Esophagus (tissue), 2 donors: ENCODE measurements at regions not wholly inside any gene's neighbourhood (a gene's known extent, or its start where the extent isn't known, plus 50 kb on each side); places are given as distances from the start of the nearest gene placed in this dataset.

Experiments
- H3K27ac ChIP-seq, 2 donors: one replicate each; pipeline ENCODE4 v1.5.1; 2013; ENCODE audit warnings: low read depth in 2 of 2, mild to moderate bottlenecking in 2 of 2, inconsistent platforms in 1 of 2, low read length in 1 of 2, moderate library complexity in 1 of 2
- H3K27me3 ChIP-seq, 2 donors: one replicate each; pipeline ENCODE4 v1.6.1; 2013; ENCODE audit warnings: low read length in 2 of 2, control low read depth in 1 of 2, mild to moderate bottlenecking in 1 of 2; ENCODE audit not compliant: insufficient read depth in 2 of 2, control insufficient read depth in 1 of 2
- H3K36me3 ChIP-seq, 2 donors: one replicate each; pipeline ENCODE4 v1.6.1; 2013; ENCODE audit warnings: low read length in 1 of 2; ENCODE audit not compliant: control insufficient read depth in 2 of 2, insufficient read depth in 2 of 2
- H3K4me1 ChIP-seq, 2 donors: one replicate each; pipeline ENCODE4 v1.6.1; 2013; ENCODE audit warnings: low read length in 1 of 2; ENCODE audit not compliant: control insufficient read depth in 2 of 2, insufficient read depth in 2 of 2
- H3K4me3 ChIP-seq, 2 donors: one replicate each; pipeline ENCODE4 v1.5.1; 2013; ENCODE audit warnings: low read length in 2 of 2, mild to moderate bottlenecking in 2 of 2, low read depth in 1 of 2, moderate library complexity in 1 of 2
- H3K9me3 ChIP-seq, 2 donors: one replicate each; pipeline ENCODE4 v1.6.1; 2013; ENCODE audit warnings: mild to moderate bottlenecking in 2 of 2, low read depth in 1 of 2, low read length in 1 of 2, moderate library complexity in 1 of 2; ENCODE audit not compliant: control insufficient read depth in 2 of 2, insufficient read depth in 1 of 2
- WGBS, 2 donors: extraction: QIAGEN DNeasy Blood & Tissue Kit; methylation state at CpG; one replicate each; pipeline ENCODE4 v1.1.7; 2013; 5-methylcytosine and 5-hydroxymethylcytosine counted together
- donor health status: healthy with polysubstance abuse.
- donor health status: Bipolar disorder and iron deficiency.

- no peaks in the 10 kb centered on the region for H3K9me3 ChIP-seq
- H3K27ac ChIP-seq = no peak overlapping the region
- H3K36me3 ChIP-seq = no peaks in the 10 kb centered on the region
- WGBS, 2 donors = 68% methylated on average over 6 of the region's 6 CpGs
- no peaks in the 10 kb centered on the region for H3K27me3 ChIP-seq
- H3K4me1 ChIP-seq = peaks cover 0 to 13% of the 10 kb centered on the region in 2 donors
- no peak overlapping the region for H3K4me3 ChIP-seq
These were observed 381.4 kb downstream of the ACTL7B start for GRCh38 chr9:108474356-108474755.

- Histone ChIP-seq H3K27me3 (no peaks in the 10 kb centered on the region), H3K4me1 (peaks cover 0 to 13% of the 10 kb centered on the region in 2 donors), H3K4me3 (no peak overlapping the region), H3K9me3 (no peaks in the 10 kb centered on the region), H3K27ac (peak overlapping the region; percentile 25 to 47), H3K36me3 (no peaks in the 10 kb centered on the region)
- 24 to 35% methylated on average over 9 of the region's 9 CpGs for WGBS, 2 donors
These were observed 382.3 kb downstream of the ACTL7B start for GRCh38 chr9:108473209-108474112.

DNA sequence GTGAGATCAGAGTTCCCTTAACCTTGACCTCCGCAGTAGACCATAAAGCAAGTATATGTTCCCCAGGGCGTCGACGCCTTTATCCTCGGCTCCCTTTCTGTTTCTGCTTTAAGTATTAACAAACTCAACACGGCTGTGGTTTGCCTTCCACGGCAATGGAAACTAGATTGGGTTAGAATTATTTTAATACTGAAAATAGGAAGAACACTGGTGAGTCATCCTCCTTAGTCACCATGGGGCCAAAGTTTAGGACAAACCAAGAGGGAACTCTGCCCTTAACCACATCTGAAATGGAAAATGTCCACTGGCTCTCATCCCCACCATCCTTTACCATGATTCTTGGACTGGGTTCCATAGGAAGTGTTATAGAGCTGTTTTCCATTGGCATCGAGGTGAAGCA, 386.1 kb downstream of the ACTL7B start:
- Histone ChIP-seq H3K27me3 (no peaks in the 10 kb centered on the region), H3K4me1 (peaks cover 0 to 7% of the 10 kb centered on the region in 2 donors), H3K4me3 (no peak overlapping the region), H3K36me3 (no peaks in the 10 kb centered on the region), H3K27ac (no peak overlapping the region), H3K9me3 (no peaks in the 10 kb centered on the region)
- 79 to 80% methylated on average over 8 of the region's 8 CpGs for WGBS, 2 donors

DNA sequence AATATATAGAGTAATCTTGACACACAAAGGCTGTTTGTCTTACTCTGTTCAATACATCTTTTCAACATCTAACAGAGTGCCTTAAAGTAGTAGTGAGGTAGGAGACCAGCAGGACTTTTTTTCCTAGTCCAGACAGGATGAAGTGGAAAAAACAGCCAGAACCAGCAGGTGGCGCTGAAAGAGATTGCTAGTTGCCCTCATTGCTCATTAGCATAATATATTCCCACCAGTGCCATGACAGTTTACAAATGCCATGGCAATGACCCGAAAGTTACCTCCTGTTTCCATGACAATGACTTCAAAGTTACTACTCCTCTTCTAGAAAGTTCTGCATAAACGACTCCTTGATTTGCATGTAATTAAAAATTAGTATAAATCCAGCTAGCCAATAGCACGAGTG, 387.4 kb downstream of the ACTL7B start:
- Histone ChIP-seq H3K4me1 (peaks cover 0 to 4% of the 10 kb centered on the region in 2 donors), H3K9me3 (no peaks in the 10 kb centered on the region), H3K27ac (no peak overlapping the region), H3K4me3 (no peak overlapping the region), H3K27me3 (no peaks in the 10 kb centered on the region), H3K36me3 (no peaks in the 10 kb centered on the region)
- WGBS, 2 donors = 85 to 86% methylated on average over 4 of the region's 4 CpGs

- Histone ChIP-seq H3K4me1 (peaks cover 0 to 2% of the 10 kb centered on the region in 2 donors), H3K36me3 (no peaks in the 10 kb centered on the region), H3K9me3 (no peaks in the 10 kb centered on the region), H3K4me3 (no peak overlapping the region), H3K27me3 (no peaks in the 10 kb centered on the region), H3K27ac (no peak overlapping the region)
- 54 to 60% methylated on average over 6 of the region's 6 CpGs for WGBS, 2 donors
These were observed 388.0 kb downstream of the ACTL7B start for GRCh38 chr9:108467653-108468324.

DNA sequence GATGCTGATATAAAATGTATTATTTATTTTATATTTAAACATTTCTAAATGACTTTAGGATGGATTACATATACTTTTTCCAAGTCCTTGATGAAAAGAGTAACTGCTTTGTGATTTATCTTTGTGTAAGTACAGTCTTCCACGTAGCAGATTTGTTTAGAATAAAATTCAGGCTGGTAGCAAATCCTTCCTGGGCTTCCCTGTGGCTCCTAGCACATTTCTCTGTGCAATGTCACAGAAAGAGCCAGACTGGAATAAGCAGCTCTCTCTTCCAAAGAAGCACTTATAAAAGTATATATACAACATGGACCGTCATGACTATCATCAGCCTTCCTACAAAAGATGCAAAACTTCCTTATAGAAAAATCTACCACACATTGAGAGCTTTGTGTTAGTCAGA, 388.6 kb downstream of the ACTL7B start:
- WGBS, 2 donors = 65 to 67% methylated on average over 2 of the region's 2 CpGs
- H3K27me3 ChIP-seq = no peaks in the 10 kb centered on the region
- no peaks in the 10 kb centered on the region for H3K9me3 ChIP-seq
- peaks cover 0 to 2% of the 10 kb centered on the region in 2 donors for H3K4me1 ChIP-seq
- no peaks in the 10 kb centered on the region for H3K36me3 ChIP-seq
- H3K27ac ChIP-seq = no peak overlapping the region
- no peak overlapping the region for H3K4me3 ChIP-seq

DNA sequence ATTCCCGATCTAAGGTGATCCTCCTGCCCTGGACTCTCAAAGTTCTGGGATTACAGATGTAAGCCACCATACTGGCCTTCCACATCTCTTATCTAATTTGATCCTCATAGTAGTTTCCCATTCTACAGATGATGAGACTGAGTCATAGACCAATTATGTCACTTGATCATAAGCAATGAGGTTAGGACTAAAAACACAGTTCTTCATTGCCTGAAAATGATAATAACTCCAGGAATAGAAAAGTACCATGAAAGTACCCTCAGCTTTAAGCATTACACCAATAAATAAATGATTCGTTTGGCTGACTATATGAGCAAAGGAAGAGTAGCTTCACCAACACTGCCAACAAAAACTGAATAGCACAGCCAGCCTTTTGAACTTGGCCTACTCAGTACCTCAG, 389.5 kb downstream of the ACTL7B start:
- H3K36me3 ChIP-seq = no peaks in the 10 kb centered on the region
- WGBS, 2 donors = 82 to 83% methylated on average over 2 of the region's 2 CpGs
- no peak overlapping the region for H3K4me3 ChIP-seq
- H3K27ac ChIP-seq = no peak overlapping the region
- no peaks in the 10 kb centered on the region for H3K27me3 ChIP-seq
- peaks cover 0 to 2% of the 10 kb centered on the region in 2 donors for H3K4me1 ChIP-seq
- H3K9me3 ChIP-seq = no peaks in the 10 kb centered on the region

- Histone ChIP-seq H3K27me3 (no peaks in the 10 kb centered on the region), H3K4me3 (no peak overlapping the region), H3K27ac (no peak overlapping the region), H3K9me3 (no peaks in the 10 kb centered on the region), H3K36me3 (no peaks in the 10 kb centered on the region), H3K4me1 (no peaks in the 10 kb centered on the region)
- 60 to 70% methylated on average over 3 of the region's 3 CpGs for WGBS, 2 donors
These were observed 391.7 kb downstream of the ACTL7B start for GRCh38 chr9:108463932-108464606.

GRCh38 chr9:108456903-108457302, 398.9 kb downstream of the ACTL7B start:
- no peaks in the 10 kb centered on the region for H3K36me3 ChIP-seq
- no peaks in the 10 kb centered on the region for H3K4me1 ChIP-seq
- no peaks in the 10 kb centered on the region for H3K27me3 ChIP-seq
- 79 to 84% methylated on average over 2 of the region's 2 CpGs for whole genome bisulfite sequencing, 2 donors
- H3K4me3 ChIP-seq = no peak overlapping the region
- no peaks in the 10 kb centered on the region for H3K9me3 ChIP-seq
- H3K27ac ChIP-seq = no peak overlapping the region
